ENCODE measurements at regions not wholly inside any gene's neighbourhood (a gene's known extent, or its start where the extent isn't known, plus 50 kb on each side); places are given as distances from the start of the nearest gene placed in this dataset.
"Not testable (repeated sequence)": the region's sequence is repeated elsewhere in the genome, so short reads cannot be mapped to it uniquely, and the experiment has no call there.

DNA sequence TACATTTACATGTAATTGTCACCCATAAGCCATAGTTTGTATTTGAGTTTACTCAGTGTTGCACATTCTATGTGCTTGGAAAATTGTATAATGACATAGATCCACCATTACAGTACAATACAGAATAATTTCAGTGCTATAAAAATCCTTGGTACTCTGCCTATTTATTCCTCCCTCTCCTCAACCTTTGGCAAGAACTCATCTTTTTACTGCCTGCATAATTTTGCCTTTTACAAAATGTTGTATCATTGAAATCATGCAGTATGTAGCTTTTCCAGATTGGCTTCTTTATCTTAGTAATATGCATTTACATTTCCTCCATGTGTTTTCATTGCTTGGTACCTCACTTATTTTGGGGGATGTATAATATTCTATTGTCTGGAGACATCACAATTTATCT, 786.9 kb upstream of the SEMA6D start:
- H3K36me3 ChIP-seq (ENCODE audit: control insufficient read depth, insufficient read depth, low read length, severe bottlenecking): no peaks in the 10 kb centered on the region
- H3K27me3 ChIP-seq (replicated peaks; ENCODE audit: control insufficient read depth, insufficient read depth, low read length): no peaks in the 10 kb centered on the region
- no peaks in the 10 kb centered on the region for H3K9me3 ChIP-seq (ENCODE audit: control insufficient read depth, low read length)
- no peak overlapping the region for H3K9ac ChIP-seq (ENCODE audit: low read length)
- no peak overlapping the region for H3K4me3 ChIP-seq (ENCODE audit: low read length)
- no peaks in the 10 kb centered on the region for H3K4me1 ChIP-seq (ENCODE audit: control insufficient read depth, insufficient read depth, low read length)
- DNase-seq (ENCODE audit: low read depth): no peak

DNA sequence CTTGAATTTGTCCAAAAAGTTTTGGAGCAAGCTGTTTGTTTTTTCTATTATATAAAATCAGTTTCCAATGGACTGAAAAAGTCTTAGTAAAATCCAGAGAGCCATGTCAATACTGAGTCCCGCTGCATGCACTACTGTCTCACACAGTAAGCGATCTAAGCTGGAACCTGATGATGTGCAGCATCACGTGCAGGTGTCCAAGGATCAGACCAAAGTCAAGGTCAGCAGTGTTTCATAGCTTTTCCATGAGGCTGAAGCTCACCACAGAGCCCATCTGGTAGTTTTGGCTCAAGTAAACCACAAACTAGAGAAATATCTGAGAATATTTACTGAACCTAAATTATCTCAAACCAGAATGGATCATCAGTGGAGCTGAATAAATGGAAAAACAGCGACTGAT, 784.0 kb upstream of the SEMA6D start:
- Histone ChIP-seq H3K27me3 (replicated peaks; ENCODE audit: control insufficient read depth, insufficient read depth, low read length) (no peaks in the 10 kb centered on the region), H3K4me1 (ENCODE audit: control insufficient read depth, insufficient read depth, low read length) (no peaks in the 10 kb centered on the region), H3K9me3 (ENCODE audit: control insufficient read depth, low read length) (no peaks in the 10 kb centered on the region), H3K36me3 (ENCODE audit: control insufficient read depth, insufficient read depth, low read length, severe bottlenecking) (no peaks in the 10 kb centered on the region), H3K4me3 (ENCODE audit: low read length) (no peak overlapping the region), H3K9ac (ENCODE audit: low read length) (no peak overlapping the region)
- no peak for DNase-seq (ENCODE audit: low read depth)

DNA sequence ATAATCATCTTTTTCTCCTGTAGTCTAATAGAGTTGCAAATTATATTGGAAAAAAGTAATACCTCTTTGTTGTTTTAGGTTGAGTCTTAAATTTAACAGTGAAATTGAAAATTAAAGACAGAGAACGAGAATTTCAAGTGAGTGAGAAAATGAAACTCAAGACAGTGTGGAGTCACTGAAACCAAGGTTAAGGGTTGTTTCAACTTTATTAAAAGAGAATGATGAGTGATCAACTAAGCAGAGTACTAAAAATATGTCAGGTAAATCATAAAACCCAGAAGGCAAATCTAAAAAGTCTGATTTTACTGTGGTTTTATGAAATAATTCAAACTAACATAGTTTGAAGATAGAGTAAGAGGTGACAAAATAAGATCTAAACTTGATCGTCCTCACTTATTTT, 782.5 kb upstream of the SEMA6D start:
- no peaks in the 10 kb centered on the region for H3K4me1 ChIP-seq (ENCODE audit: control insufficient read depth, insufficient read depth, low read length)
- no peaks in the 10 kb centered on the region for H3K27me3 ChIP-seq (replicated peaks; ENCODE audit: control insufficient read depth, insufficient read depth, low read length)
- DNase-seq (ENCODE audit: low read depth): no peak
- no peak overlapping the region for H3K4me3 ChIP-seq (ENCODE audit: low read length)
- no peaks in the 10 kb centered on the region for H3K9me3 ChIP-seq (ENCODE audit: control insufficient read depth, low read length)
- no peak overlapping the region for H3K9ac ChIP-seq (ENCODE audit: low read length)
- no peaks in the 10 kb centered on the region for H3K36me3 ChIP-seq (ENCODE audit: control insufficient read depth, insufficient read depth, low read length, severe bottlenecking)

DNA sequence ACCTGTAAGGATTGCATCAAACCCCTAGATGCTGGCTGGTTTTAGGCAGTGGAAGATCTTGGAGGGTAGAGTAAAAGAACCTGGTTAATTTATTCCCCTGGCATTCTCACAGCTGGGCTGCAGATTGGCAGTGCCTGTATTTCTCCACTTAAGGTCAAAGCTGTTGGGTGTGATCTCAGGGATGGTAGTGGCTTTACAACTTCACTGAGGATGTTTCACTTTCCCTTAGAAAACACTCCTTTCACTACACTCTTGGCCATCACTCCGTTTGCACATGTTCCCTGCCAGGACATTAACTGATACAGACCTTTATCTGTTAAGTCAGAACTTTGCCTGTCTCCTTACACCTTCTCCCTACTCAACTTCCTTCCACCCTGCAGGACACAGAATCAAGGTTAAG, 779.1 kb upstream of the SEMA6D start:
- no peaks in the 10 kb centered on the region for H3K36me3 ChIP-seq (ENCODE audit: control insufficient read depth, insufficient read depth, low read length, severe bottlenecking)
- DNase-seq (ENCODE audit: low read depth): no peak

DNA sequence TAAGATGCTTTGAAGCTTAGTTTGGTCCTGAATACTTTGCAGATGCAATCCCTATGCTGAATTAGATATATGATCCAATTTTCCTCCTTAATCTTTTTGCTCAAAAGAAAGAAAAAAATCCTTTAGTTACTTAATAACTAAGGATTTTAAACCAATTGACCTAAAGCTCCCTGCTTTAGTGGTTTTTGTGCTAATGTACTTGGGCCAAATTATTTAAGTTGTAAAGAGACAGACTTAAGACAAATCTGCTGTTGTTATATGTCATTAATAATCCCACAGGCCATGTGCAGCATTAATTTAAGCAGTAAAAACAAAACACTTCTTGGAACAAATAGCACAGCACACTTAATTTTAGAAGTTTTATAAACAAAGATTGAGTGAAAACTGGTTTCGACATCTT, 776.1 kb upstream of the SEMA6D start:
- Histone ChIP-seq H3K9ac (ENCODE audit: low read length) (no peak overlapping the region), H3K9me3 (ENCODE audit: control insufficient read depth, low read length) (no peaks in the 10 kb centered on the region), H3K27me3 (replicated peaks; ENCODE audit: control insufficient read depth, insufficient read depth, low read length) (no peaks in the 10 kb centered on the region), H3K36me3 (ENCODE audit: control insufficient read depth, insufficient read depth, low read length, severe bottlenecking) (no peaks in the 10 kb centered on the region), H3K4me1 (ENCODE audit: control insufficient read depth, insufficient read depth, low read length) (no peaks in the 10 kb centered on the region), H3K4me3 (ENCODE audit: low read length) (no peak overlapping the region)
- no peak for DNase-seq (ENCODE audit: low read depth)

More for the DNA sequence above, 779.1 kb upstream of the SEMA6D start:
- Histone ChIP-seq H3K9ac (ENCODE audit: low read length) (no peak overlapping the region), H3K4me1 (ENCODE audit: control insufficient read depth, insufficient read depth, low read length) (no peaks in the 10 kb centered on the region), H3K27me3 (replicated peaks; ENCODE audit: control insufficient read depth, insufficient read depth, low read length) (no peaks in the 10 kb centered on the region), H3K4me3 (ENCODE audit: low read length) (no peak overlapping the region), H3K9me3 (ENCODE audit: control insufficient read depth, low read length) (no peaks in the 10 kb centered on the region)

DNA sequence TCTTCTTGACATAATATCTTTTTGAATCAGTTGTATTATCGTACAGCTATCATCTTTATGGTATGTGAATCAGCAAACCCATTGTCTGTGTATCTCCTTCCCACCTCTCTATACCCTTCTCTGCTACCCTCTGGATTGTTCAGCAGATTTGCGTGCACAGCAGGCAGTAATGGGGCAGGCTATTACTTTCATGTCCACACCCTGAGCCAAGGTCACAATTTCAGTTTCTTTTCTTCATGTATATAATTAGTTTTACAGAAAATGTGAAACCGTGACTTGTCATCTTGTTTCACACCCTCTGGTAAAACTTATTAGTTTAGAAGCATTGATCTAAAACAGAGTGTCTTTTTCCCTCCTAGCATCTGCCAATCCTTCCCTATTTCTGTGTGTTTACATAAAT, 770.4 kb upstream of the SEMA6D start:
- Histone ChIP-seq H3K27me3 (replicated peaks; ENCODE audit: control insufficient read depth, insufficient read depth, low read length) (no peaks in the 10 kb centered on the region), H3K9me3 (ENCODE audit: control insufficient read depth, low read length) (peaks cover 3% of the 10 kb centered on the region), H3K36me3 (ENCODE audit: control insufficient read depth, insufficient read depth, low read length, severe bottlenecking) (no peaks in the 10 kb centered on the region), H3K9ac (ENCODE audit: low read length) (no peak overlapping the region), H3K4me3 (ENCODE audit: low read length) (no peak overlapping the region), H3K4me1 (ENCODE audit: control insufficient read depth, insufficient read depth, low read length) (no peaks in the 10 kb centered on the region)
- no peak for DNase-seq (ENCODE audit: low read depth)

DNA sequence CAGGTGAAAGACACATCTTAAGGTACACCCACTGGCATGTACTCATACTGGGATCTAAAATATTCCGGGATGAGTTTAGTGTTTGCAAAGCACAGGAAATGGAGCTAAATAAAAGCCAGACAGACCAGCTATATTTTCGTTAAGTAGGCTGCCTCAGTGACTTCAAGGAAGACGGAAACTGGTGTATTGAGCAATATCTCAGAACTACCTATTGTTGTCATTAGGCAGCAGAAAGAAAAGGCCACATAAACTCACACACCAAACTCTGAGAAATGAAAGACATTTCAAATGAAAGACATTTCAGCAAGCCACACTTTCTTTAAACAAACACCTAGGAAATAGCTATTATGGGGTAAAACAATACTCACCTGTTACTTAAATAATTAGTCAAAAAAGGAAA, 761.7 kb upstream of the SEMA6D start:
- no peaks in the 10 kb centered on the region for H3K4me1 ChIP-seq (ENCODE audit: control insufficient read depth, insufficient read depth, low read length)
- H3K36me3 ChIP-seq (ENCODE audit: control insufficient read depth, insufficient read depth, low read length, severe bottlenecking): no peaks in the 10 kb centered on the region
- H3K9me3 ChIP-seq (ENCODE audit: control insufficient read depth, low read length): no peaks in the 10 kb centered on the region

DNA sequence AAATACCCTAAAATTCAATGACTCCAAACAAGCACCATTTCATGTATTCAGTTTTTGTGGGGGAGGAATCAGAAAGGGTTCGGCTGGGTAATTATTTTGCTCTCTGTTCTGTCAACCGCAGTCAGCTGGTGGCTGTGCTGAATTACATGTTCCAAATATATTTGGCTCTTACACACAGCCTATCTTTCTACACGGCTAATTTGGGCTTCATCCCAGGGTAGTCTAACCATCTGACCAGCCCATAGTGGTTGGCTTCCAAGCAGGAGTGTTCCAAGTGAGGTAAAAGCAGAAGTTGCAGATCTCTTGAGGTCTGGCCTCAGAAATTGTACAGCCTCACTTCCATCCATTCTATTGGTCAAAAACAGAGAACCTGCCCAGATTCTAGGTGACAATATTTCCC, 760.8 kb upstream of the SEMA6D start:
- Histone ChIP-seq H3K36me3 (ENCODE audit: control insufficient read depth, insufficient read depth, low read length, severe bottlenecking) (no peaks in the 10 kb centered on the region), H3K4me1 (ENCODE audit: control insufficient read depth, insufficient read depth, low read length) (no peaks in the 10 kb centered on the region), H3K4me3 (ENCODE audit: low read length) (no peak overlapping the region), H3K9ac (ENCODE audit: low read length) (no peak overlapping the region), H3K9me3 (ENCODE audit: control insufficient read depth, low read length) (no peaks in the 10 kb centered on the region), H3K27me3 (replicated peaks; ENCODE audit: control insufficient read depth, insufficient read depth, low read length) (no peaks in the 10 kb centered on the region)
- no peak for DNase-seq (ENCODE audit: low read depth)

More for the DNA sequence above, 761.7 kb upstream of the SEMA6D start:
- DNase-seq (ENCODE audit: low read depth): no peak
- Histone ChIP-seq H3K4me3 (ENCODE audit: low read length) (no peak overlapping the region), H3K27me3 (replicated peaks; ENCODE audit: control insufficient read depth, insufficient read depth, low read length) (no peaks in the 10 kb centered on the region), H3K9ac (ENCODE audit: low read length) (no peak overlapping the region)

DNA sequence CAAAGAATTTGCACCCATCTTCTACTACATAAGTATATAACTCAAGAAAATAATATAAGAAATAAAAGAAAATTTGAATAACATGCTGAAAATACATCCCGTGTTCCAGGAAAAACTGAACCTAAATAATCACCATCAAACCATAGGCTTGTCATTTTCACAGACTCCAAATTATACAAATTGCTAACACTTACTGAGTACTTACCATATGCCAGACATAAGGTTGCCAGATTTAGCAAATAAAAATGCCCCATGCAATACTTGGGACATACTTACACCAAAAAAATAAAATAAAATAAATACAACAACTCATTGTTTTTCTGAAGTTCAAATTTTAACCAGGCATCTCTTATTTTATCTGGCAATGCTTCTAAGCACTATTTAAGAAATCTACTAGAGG, 760.4 kb upstream of the SEMA6D start:
- H3K27me3 ChIP-seq (replicated peaks; ENCODE audit: control insufficient read depth, insufficient read depth, low read length): no peaks in the 10 kb centered on the region
- no peak for DNase-seq (ENCODE audit: low read depth)

DNA sequence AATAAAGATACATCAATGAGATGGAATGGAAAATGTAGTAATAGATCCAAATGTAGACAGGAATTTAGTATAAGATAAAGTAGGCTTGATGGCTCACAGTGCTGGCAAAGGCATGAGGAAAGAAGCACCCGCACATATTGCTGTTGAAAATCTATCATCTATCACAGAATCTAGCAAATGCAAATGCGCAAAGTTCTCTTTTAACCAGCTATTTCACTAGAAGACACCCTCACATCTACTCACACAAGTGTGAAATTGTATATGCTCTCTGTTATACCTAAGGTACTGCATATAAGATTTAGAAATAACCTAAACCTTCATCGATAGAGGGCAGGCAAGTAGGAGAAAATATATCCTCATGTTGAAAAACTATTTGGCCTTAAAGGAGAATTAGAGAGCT, 756.7 kb upstream of the SEMA6D start:
- H3K9me3 ChIP-seq (ENCODE audit: control insufficient read depth, low read length): peaks cover 4% of the 10 kb centered on the region
- H3K4me1 ChIP-seq (ENCODE audit: control insufficient read depth, insufficient read depth, low read length): no peaks in the 10 kb centered on the region
- no peaks in the 10 kb centered on the region for H3K36me3 ChIP-seq (ENCODE audit: control insufficient read depth, insufficient read depth, low read length, severe bottlenecking)
- no peak overlapping the region for H3K4me3 ChIP-seq (ENCODE audit: low read length)
- no peaks in the 10 kb centered on the region for H3K27me3 ChIP-seq (replicated peaks; ENCODE audit: control insufficient read depth, insufficient read depth, low read length)
- no peak overlapping the region for H3K9ac ChIP-seq (ENCODE audit: low read length)
- no peak for DNase-seq (ENCODE audit: low read depth)

More for the DNA sequence above, 760.4 kb upstream of the SEMA6D start:
- H3K9me3 ChIP-seq (ENCODE audit: control insufficient read depth, low read length): no peaks in the 10 kb centered on the region
- H3K36me3 ChIP-seq (ENCODE audit: control insufficient read depth, insufficient read depth, low read length, severe bottlenecking): no peaks in the 10 kb centered on the region
- no peaks in the 10 kb centered on the region for H3K4me1 ChIP-seq (ENCODE audit: control insufficient read depth, insufficient read depth, low read length)
- no peak overlapping the region for H3K9ac ChIP-seq (ENCODE audit: low read length)
- no peak overlapping the region for H3K4me3 ChIP-seq (ENCODE audit: low read length)

DNA sequence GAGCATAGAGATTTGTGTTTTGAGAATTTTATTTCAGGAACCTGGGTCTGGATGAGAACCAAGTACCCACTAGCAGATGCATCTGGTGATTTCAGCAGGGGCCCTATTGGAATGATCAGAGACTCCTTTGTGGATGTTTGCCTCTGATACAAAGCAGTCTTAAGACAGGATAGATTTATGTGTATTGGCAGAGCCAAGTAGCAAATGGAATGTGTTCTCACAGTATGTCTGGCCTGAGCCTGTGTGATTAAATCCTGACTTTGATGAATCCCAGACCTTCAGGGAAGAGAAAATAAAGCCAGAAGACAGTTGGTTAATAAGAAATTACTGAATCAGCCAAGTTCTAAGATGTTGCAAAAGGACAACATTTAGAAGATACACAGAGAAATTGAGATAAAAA, 755.5 kb upstream of the SEMA6D start:
- Histone ChIP-seq H3K36me3 (ENCODE audit: control insufficient read depth, insufficient read depth, low read length, severe bottlenecking) (no peaks in the 10 kb centered on the region), H3K27me3 (replicated peaks; ENCODE audit: control insufficient read depth, insufficient read depth, low read length) (no peaks in the 10 kb centered on the region), H3K9me3 (ENCODE audit: control insufficient read depth, low read length) (peaks cover 4% of the 10 kb centered on the region), H3K9ac (ENCODE audit: low read length) (no peak overlapping the region), H3K4me3 (ENCODE audit: low read length) (no peak overlapping the region), H3K4me1 (ENCODE audit: control insufficient read depth, insufficient read depth, low read length) (no peaks in the 10 kb centered on the region)
- no peak for DNase-seq (ENCODE audit: low read depth)

DNA sequence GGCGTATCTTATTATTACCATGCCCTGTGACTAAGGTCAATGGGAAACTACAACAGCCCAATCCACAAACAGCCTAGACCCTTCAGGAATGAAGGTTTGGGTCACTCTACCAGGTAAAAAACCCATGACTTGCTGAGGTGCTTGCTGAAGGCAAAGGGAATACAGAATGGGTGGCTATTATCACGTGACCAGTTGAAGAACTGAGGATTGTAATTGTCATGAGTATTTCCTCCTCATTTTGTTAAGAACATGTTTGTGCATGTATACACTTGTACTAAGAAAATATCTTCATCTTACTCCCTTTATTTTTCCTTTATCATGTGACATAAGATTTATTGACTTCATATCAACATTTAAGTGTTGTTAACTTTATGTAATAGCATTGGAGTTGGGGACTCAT, 729.2 kb upstream of the SEMA6D start:
- not testable (repeated sequence) for H3K36me3 ChIP-seq (ENCODE audit: control insufficient read depth, insufficient read depth, low read length, severe bottlenecking); H3K4me1 ChIP-seq (ENCODE audit: control insufficient read depth, insufficient read depth, low read length); H3K4me3 ChIP-seq (ENCODE audit: low read length); H3K9ac ChIP-seq (ENCODE audit: low read length); DNase-seq (ENCODE audit: low read depth); H3K27me3 ChIP-seq (replicated peaks; ENCODE audit: control insufficient read depth, insufficient read depth, low read length)
- H3K9me3 ChIP-seq (ENCODE audit: control insufficient read depth, low read length): peaks cover 16% of the 10 kb centered on the region

Measured in adipocyte (in vitro differentiated cells).